WTC11 (cell line): ENCODE measurements at regions not wholly inside any gene's neighbourhood (a gene's known extent, or its start where the extent isn't known, plus 50 kb on each side); places are given as distances from the start of the nearest gene placed in this dataset.

Experiments used
- CREB1 ChIP-seq: sonication (generic); formaldehyde crosslinking; IDR thresholded peaks from 2 replicates; pipeline ENCODE4 v1.8.0; 2023; ENCODE audit warnings: mild to moderate bottlenecking, missing genetic modification reagents
- CTCF ChIP-seq: fragments of 200-600 bp; IDR thresholded peaks from 2 replicates; pipeline ENCODE4 v1.8.0; 2022; ENCODE audit warnings: antibody characterized with exemption
- ELF4 ChIP-seq: sonication (generic); formaldehyde crosslinking; IDR thresholded peaks from 2 replicates; pipeline ENCODE4 v1.8.1; 2022; ENCODE audit warnings: low read depth, mild to moderate bottlenecking, moderate library complexity, missing genetic modification reagents
- EMX1 ChIP-seq: fragments of 250-450 bp; sonication (Bioruptor Pico); IDR thresholded peaks from 2 replicates; pipeline ENCODE4 v1.8.0; 2021; ENCODE audit warnings: mild to moderate bottlenecking
- ESRRA ChIP-seq: sonication (generic); formaldehyde crosslinking; IDR thresholded peaks from 2 replicates; pipeline ENCODE4 v1.8.1; 2022; ENCODE audit warnings: mild to moderate bottlenecking, missing genetic modification reagents, borderline replicate concordance
- IRF2 ChIP-seq: sonication (generic); formaldehyde crosslinking; IDR thresholded peaks from 2 replicates; pipeline ENCODE4 v1.8.0; 2022; ENCODE audit warnings: low read depth, missing genetic modification reagents, borderline replicate concordance
- MAX ChIP-seq: sonication (generic); formaldehyde crosslinking; IDR thresholded peaks from 2 replicates; pipeline ENCODE4 v1.8.0; 2022; ENCODE audit warnings: mild to moderate bottlenecking, missing genetic modification reagents
- MLX ChIP-seq: sonication (generic); formaldehyde crosslinking; IDR thresholded peaks from 2 replicates; pipeline ENCODE4 v1.8.1; 2023; ENCODE audit warnings: mild to moderate bottlenecking, missing genetic modification reagents, moderate library complexity
- MXD4 ChIP-seq: fragments of 250-450 bp; sonication (Bioruptor Pico); IDR thresholded peaks from 2 replicates; pipeline ENCODE4 v1.8.0; 2021; ENCODE audit warnings: mild to moderate bottlenecking, moderate library complexity, borderline replicate concordance
- NFE2L1 ChIP-seq: sonication (generic); formaldehyde crosslinking; IDR thresholded peaks from 2 replicates; pipeline ENCODE4 v1.8.1; 2023; ENCODE audit warnings: missing genetic modification reagents
- NFYB ChIP-seq: sonication (generic); formaldehyde crosslinking; conservative IDR thresholded peaks from 2 replicates; pipeline ENCODE4 v1.8.0; 2022; ENCODE audit warnings: low read depth, missing genetic modification reagents
- SP1 ChIP-seq: sonication (generic); formaldehyde crosslinking; conservative IDR thresholded peaks from 2 replicates; pipeline ENCODE4 v1.8.1; 2022; ENCODE audit warnings: missing genetic modification reagents
- ZBTB21 ChIP-seq: sonication (generic); formaldehyde crosslinking; IDR thresholded peaks from 2 replicates; pipeline ENCODE4 v1.8.1; 2023; ENCODE audit warnings: mild to moderate bottlenecking, missing genetic modification reagents, borderline replicate concordance
- TF ChIP-seq, protein P1 (sequence below): sonication (generic); formaldehyde crosslinking; IDR thresholded peaks from 2 replicates; pipeline ENCODE4 v1.8.1; 2022; ENCODE audit warnings: low read depth, missing genetic modification reagents, borderline replicate concordance

DNA sequence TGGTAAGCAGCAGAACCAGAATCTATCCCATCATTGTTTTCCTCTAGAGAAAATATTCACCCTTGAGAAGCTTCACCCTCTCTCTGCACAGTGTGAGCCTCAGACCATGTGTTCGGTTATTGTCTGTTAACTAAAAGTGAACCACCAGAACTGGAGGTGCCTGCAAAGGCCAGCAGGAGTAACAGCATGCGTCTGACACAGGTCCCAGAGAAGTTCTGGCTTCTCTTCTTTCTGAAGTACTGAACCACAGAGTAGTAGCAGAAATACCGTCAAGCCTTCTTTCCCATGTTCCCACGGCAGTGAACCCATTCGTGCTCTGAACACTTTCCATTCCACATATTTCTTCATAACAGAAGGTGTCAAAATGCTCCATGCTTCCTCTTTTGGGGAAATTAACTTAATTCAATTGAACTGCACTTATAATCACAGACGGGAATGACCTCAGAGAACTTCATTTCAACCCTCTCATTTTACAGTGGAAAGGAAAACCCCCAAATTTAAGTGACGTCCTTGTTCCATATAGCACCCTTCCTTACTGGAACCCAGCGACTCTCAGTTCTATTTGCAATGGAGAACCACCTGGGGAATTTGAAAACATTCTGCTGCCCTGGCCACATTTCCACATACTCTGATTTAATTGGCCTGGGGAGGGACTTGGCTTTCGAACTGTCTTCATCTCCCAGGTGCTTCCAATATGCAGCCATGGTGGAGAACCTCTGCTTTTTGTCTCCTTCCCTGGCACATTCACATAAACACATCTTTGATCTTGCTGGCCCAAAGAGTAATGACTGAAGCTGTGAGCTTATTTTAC, 519.1 kb downstream of the RNF144A start:
- TF ChIP-seq CTCF (no peak), ELF4 (no peak), ESRRA (CRISPR knock-in tag) (no peak), MXD4 (CRISPR knock-in tag) (no peak), ZBTB21 (CRISPR knock-in tag) (no peak), CREB1 (no peak), IRF2 (CRISPR knock-in tag) (no peak), NFE2L1 (CRISPR knock-in tag) (no peak), SP1 (CRISPR knock-in tag) (no peak), MLX (CRISPR knock-in tag) (no peak), EMX1 (CRISPR knock-in tag) (no peak), NFYB (CRISPR knock-in tag) (no peak), MAX (CRISPR knock-in tag) (no peak)
- TF ChIP-seq, protein P1, sequence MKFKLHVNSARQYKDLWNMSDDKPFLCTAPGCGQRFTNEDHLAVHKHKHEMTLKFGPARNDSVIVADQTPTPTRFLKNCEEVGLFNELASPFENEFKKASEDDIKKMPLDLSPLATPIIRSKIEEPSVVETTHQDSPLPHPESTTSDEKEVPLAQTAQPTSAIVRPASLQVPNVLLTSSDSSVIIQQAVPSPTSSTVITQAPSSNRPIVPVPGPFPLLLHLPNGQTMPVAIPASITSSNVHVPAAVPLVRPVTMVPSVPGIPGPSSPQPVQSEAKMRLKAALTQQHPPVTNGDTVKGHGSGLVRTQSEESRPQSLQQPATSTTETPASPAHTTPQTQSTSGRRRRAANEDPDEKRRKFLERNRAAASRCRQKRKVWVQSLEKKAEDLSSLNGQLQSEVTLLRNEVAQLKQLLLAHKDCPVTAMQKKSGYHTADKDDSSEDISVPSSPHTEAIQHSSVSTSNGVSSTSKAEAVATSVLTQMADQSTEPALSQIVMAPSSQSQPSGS (CRISPR knock-in tag), result no peak
